ENCODE measurements at regions not wholly inside any gene's neighbourhood (a gene's known extent, or its start where the extent isn't known, plus 50 kb on each side); places are given as distances from the start of the nearest gene placed in this dataset.

- Histone ChIP-seq H3K4me2 (ENCODE audit: control insufficient read depth, insufficient read depth) (no peak overlapping the region), H3K9me3 (replicated peaks; ENCODE audit: control insufficient read depth, insufficient read depth, low read length) (no peaks in the 10 kb centered on the region), H3K79me2 (ENCODE audit: control insufficient read depth, insufficient read depth, low read length) (no peaks in the 10 kb centered on the region), H3K36me3 (ENCODE audit: control insufficient read depth in 2 of 2, insufficient read depth in 2 of 2, low read length in 1 of 2) (no peaks in the 10 kb centered on the region), H3K27ac (ENCODE audit: control insufficient read depth, insufficient read depth) (no peak overlapping the region), H3K4me3 (no peak overlapping the region), H3K27me3 (replicated peaks in 1 of 2; ENCODE audit: control insufficient read depth in 2 of 2, insufficient read depth in 2 of 2, low read length in 1 of 2) (no peaks in the 10 kb centered on the region; a peak in 1 of 4 replicates), H4K20me1 (ENCODE audit: control insufficient read depth, insufficient read depth) (no peaks in the 10 kb centered on the region), H3K9ac (ENCODE audit: control insufficient read depth, insufficient read depth, low read length) (no peak overlapping the region), H3K4me1 (ENCODE audit: control insufficient read depth, insufficient read depth, low read length) (no peaks in the 10 kb centered on the region), H2AFZ (ENCODE audit: control insufficient read depth, low read depth, low read length) (no peak overlapping the region)
- DNase-seq (ENCODE audit: low read depth, low spot score) (no peak), FAIRE-seq (no peak), ATAC-seq (no peak)
- ChIA-PET POLR2A (no interaction called here), CTCF (interaction anchor here (0.6 to 1.3 kb wide), 3 partner anchors 78 to 1087 kb away, joined by 3 to 5 read pairs (median 4); no protein-coding TSS in a partner anchor), RAD21 (ENCODE audit: unreplicated experiment) (no interaction called here), SMC1A (ENCODE audit: uncharacterized antibody, unreplicated experiment) (no interaction called here)
- intact Hi-C loops (cut with micrococcal nuclease; ENCODE audit: unreplicated experiment): no loop called here
- in situ Hi-C loops (cut with MboI): no loop called here
- no TSS peak for BruUV-seq (replicated peaks)
- no peak for TF ChIP-seq SMAD5 (IDR thresholded peaks at IDR 0.05; ENCODE audit: low read depth)
- TF ChIP-seq MYB (IDR thresholded peaks at IDR 0.05; ENCODE audit: borderline replicate concordance, low read depth, low read length): no peak
- TF ChIP-seq MEF2B (IDR thresholded peaks at IDR 0.05; ENCODE audit: partially characterized antibody, poor library complexity, severe bottlenecking): no peak
- TF ChIP-seq BACH1 (IDR thresholded peaks at IDR 0.05; ENCODE audit: borderline replicate concordance): no peak
- WGBS (ENCODE audit: insufficient coverage, insufficient replicate concordance, low lambda C conversion rate, missing lambda C conversion rate): 59% methylated on average over 3 of the region's 3 CpGs
Observed at GRCh38 chr2:84281510-84281909, 177.6 kb downstream of the SUCLG1 start.

GRCh38 chr2:84280873-84281272 lies 178.2 kb downstream of the SUCLG1 start:
- H3K36me3 ChIP-seq (ENCODE audit: control insufficient read depth in 2 of 2, insufficient read depth in 2 of 2, low read length in 1 of 2): no peaks in the 10 kb centered on the region
- no peaks in the 10 kb centered on the region for H4K20me1 ChIP-seq (ENCODE audit: control insufficient read depth, insufficient read depth)
- H3K4me1 ChIP-seq (ENCODE audit: control insufficient read depth, insufficient read depth, low read length): no peaks in the 10 kb centered on the region
- DNase-seq (ENCODE audit: low read depth, low spot score): no peak
- no peak for FAIRE-seq
- ChIA-PET SMC1A (ENCODE audit: uncharacterized antibody, unreplicated experiment) (no interaction called here), CTCF (interaction anchor here (1.1 to 1.3 kb wide), 2 partner anchors 35 to 258 kb away, joined by 3 read pairs; no protein-coding TSS in a partner anchor), POLR2A (no interaction called here), RAD21 (ENCODE audit: unreplicated experiment) (no interaction called here)
- H3K9ac ChIP-seq (ENCODE audit: control insufficient read depth, insufficient read depth, low read length): no peak overlapping the region
- H3K4me3 ChIP-seq: no peak overlapping the region
- no peak overlapping the region for H3K4me2 ChIP-seq (ENCODE audit: control insufficient read depth, insufficient read depth)
- intact Hi-C loops (cut with micrococcal nuclease; ENCODE audit: unreplicated experiment) (no loop called here), in situ Hi-C loops (cut with MboI) (no loop called here)
- no peak overlapping the region for H3K27ac ChIP-seq (ENCODE audit: control insufficient read depth, insufficient read depth)
- H3K9me3 ChIP-seq (replicated peaks; ENCODE audit: control insufficient read depth, insufficient read depth, low read length): no peaks in the 10 kb centered on the region
- BruUV-seq (replicated peaks): no TSS peak
- no peak overlapping the region for H2AFZ ChIP-seq (ENCODE audit: control insufficient read depth, low read depth, low read length)
- H3K79me2 ChIP-seq (ENCODE audit: control insufficient read depth, insufficient read depth, low read length): no peaks in the 10 kb centered on the region
- no peaks in the 10 kb centered on the region; a peak in 1 of 4 replicates for H3K27me3 ChIP-seq (replicated peaks in 1 of 2; ENCODE audit: control insufficient read depth in 2 of 2, insufficient read depth in 2 of 2, low read length in 1 of 2)
- ATAC-seq: no peak
- WGBS (ENCODE audit: insufficient coverage, insufficient replicate concordance, low lambda C conversion rate, missing lambda C conversion rate): 50% methylated on average over 1 of the region's 1 CpG
- TF ChIP-seq REST (IDR thresholded peaks at IDR 0.05; ENCODE audit: low read depth, low read length): no peak
- TF ChIP-seq RAD21 (IDR thresholded peaks at IDR 0.05; ENCODE audit: insufficient read depth, low read depth, low read length): no peak
- TF ChIP-seq MLLT1 (IDR thresholded peaks at IDR 0.05): no peak
- TF ChIP-seq JUNB (IDR thresholded peaks at IDR 0.05): no peak
- TF ChIP-seq CBX3 (IDR thresholded peaks at IDR 0.05; ENCODE audit: borderline replicate concordance, low read depth): no peak
- TF ChIP-seq STAT3 (IDR thresholded peaks at IDR 0.05; ENCODE audit: low read depth, low read length): no peak
- TF ChIP-seq ZNF384 (IDR thresholded peaks at IDR 0.05; ENCODE audit: borderline replicate concordance, low read depth, low read length): no peak
- no peak for TF ChIP-seq CBX5 (IDR thresholded peaks at IDR 0.05; ENCODE audit: low read depth)
- TF ChIP-seq BRCA1 (IDR thresholded peaks at IDR 0.05; ENCODE audit: low read depth, low read length): no peak
- TF ChIP-seq HDAC6 (IDR thresholded peaks at IDR 0.05; ENCODE audit: unreplicated experiment): no peak
- TF ChIP-seq ZNF207 (IDR thresholded peaks at IDR 0.05; ENCODE audit: borderline replicate concordance): no peak
- TF ChIP-seq ATF7 (IDR thresholded peaks at IDR 0.05; ENCODE audit: low read depth): no peak
